CD14-positive monocyte (primary cell): ENCODE measurements at regions not wholly inside any gene's neighbourhood (a gene's known extent, or its start where the extent isn't known, plus 50 kb on each side); places are given as distances from the start of the nearest gene placed in this dataset.

Experiments
- DNase-seq, 3 donors: peaks; one replicate each; pipeline ENCODE4 v3.0.0-alpha.2; 2011 to 2022
- H2AFZ ChIP-seq: 2 replicates; pipeline ENCODE4 v1.6.0; 2012; ENCODE audit warnings: mild to moderate bottlenecking, low read depth, low read length, inconsistent platforms; ENCODE audit not compliant: insufficient read depth, poor library complexity, severe bottlenecking
- H3K27ac ChIP-seq, 2 donors: 1 replicate in 1 of 2; 2 replicates in 1 of 2; pipeline ENCODE4 v1.5.1; 2012 to 2013; ENCODE audit warnings: low read length in 2 of 2, control low read depth in 1 of 2, inconsistent platforms in 1 of 2, low read depth in 1 of 2, mild to moderate bottlenecking in 1 of 2
- H3K27me3 ChIP-seq, 2 donors: one replicate each; pipeline versions ENCODE4 v1.6.0 to v1.6.1; 2011 to 2013; ENCODE audit warnings: low read length in 2 of 2; ENCODE audit not compliant: control insufficient read depth in 2 of 2, insufficient read depth in 2 of 2
- H3K36me3 ChIP-seq, 2 donors: replicated peaks in 1 of 2; 1 replicate in 1 of 2; 2 replicates in 1 of 2; pipeline versions ENCODE4 v1.5.1 to v1.6.1; 2012 to 2013; ENCODE audit warnings: low read length in 2 of 2, control low read depth in 1 of 2, inconsistent platforms in 1 of 2, mild to moderate bottlenecking in 1 of 2; ENCODE audit not compliant: insufficient read depth in 2 of 2, control insufficient read depth in 1 of 2
- H3K4me1 ChIP-seq, 2 donors: 1 replicate in 1 of 2; 2 replicates in 1 of 2; pipeline versions ENCODE4 v1.5.1 to v1.6.1; 2012 to 2013; ENCODE audit warnings: low read length in 2 of 2, control low read depth in 1 of 2, inconsistent platforms in 1 of 2, mild to moderate bottlenecking in 1 of 2, moderate library complexity in 1 of 2; ENCODE audit not compliant: insufficient read depth in 2 of 2, control insufficient read depth in 1 of 2
- H3K4me2 ChIP-seq: replicated peaks from 2 replicates; pipeline ENCODE3; 2012; ENCODE audit warnings: low read length, moderate library complexity, mild to moderate bottlenecking; ENCODE audit not compliant: poor library complexity, severe bottlenecking; ENCODE audit errors: extremely low read depth
- H3K4me3 ChIP-seq, 3 experiments: fragments of 200-600 bp in 1 of 3; sonication (generic) in 1 of 3; replicated peaks in 1 of 3; 1 replicate in 2 of 3; 2 replicates in 1 of 3; pipeline ENCODE4 v1.5.1; 2011 to 2013; ENCODE audit warnings: low read length in 3 of 3, mild to moderate bottlenecking in 3 of 3, control low read depth in 2 of 3, low read depth in 2 of 3, inconsistent platforms in 1 of 3, moderate library complexity in 1 of 3
- H3K79me2 ChIP-seq: 2 replicates; pipeline ENCODE4 v1.6.0; 2012; ENCODE audit warnings: mild to moderate bottlenecking, control low read depth, inconsistent platforms, low read length, moderate library complexity; ENCODE audit not compliant: insufficient read depth
- H3K9ac ChIP-seq: 2 replicates; pipeline ENCODE4 v1.6.0; 2017; ENCODE audit warnings: low read length, mild to moderate bottlenecking; ENCODE audit not compliant: insufficient read depth, poor library complexity, severe bottlenecking
- H3K9me3 ChIP-seq, 2 donors: replicated peaks in 1 of 2; 1 replicate in 1 of 2; 2 replicates in 1 of 2; pipeline versions ENCODE4 v1.5.1 to v1.6.1; 2012 to 2013; ENCODE audit warnings: low read length in 2 of 2, control low read depth in 1 of 2; ENCODE audit not compliant: control insufficient read depth in 1 of 2, insufficient read depth in 1 of 2
- H4K20me1 ChIP-seq: 2 replicates; pipeline ENCODE4 v1.6.0; 2012; ENCODE audit warnings: mild to moderate bottlenecking, low read length, control low read depth, moderate library complexity; ENCODE audit not compliant: insufficient read depth
- H3K27ac Mint-ChIP-seq, 7 donors: one replicate each; pipeline ENCODE4 v1.8.0; 2020; ENCODE audit warnings: mild to moderate bottlenecking in 7 of 7, mixed read lengths in 7 of 7, moderate library complexity in 6 of 7, inconsistent platforms in 2 of 7
- H3K27me3 Mint-ChIP-seq, 3 donors: one replicate each; pipeline ENCODE4 v1.8.0; 2021 to 2022; ENCODE audit warnings: low read depth in 3 of 3, mild to moderate bottlenecking in 3 of 3, mixed read lengths in 3 of 3, moderate library complexity in 3 of 3, inconsistent platforms in 1 of 3
- H3K36me3 Mint-ChIP-seq, 2 donors: one replicate each; pipeline ENCODE4 v1.8.0; 2020; ENCODE audit warnings: mixed read lengths in 2 of 2, inconsistent platforms in 1 of 2, mild to moderate bottlenecking in 1 of 2
- H3K4me1 Mint-ChIP-seq: one replicate; pipeline ENCODE4 v1.8.0; 2020; ENCODE audit warnings: mild to moderate bottlenecking, mixed read lengths
- H3K4me3 Mint-ChIP-seq, 2 donors: one replicate each; pipeline ENCODE4 v1.8.0; 2020; ENCODE audit warnings: mild to moderate bottlenecking in 2 of 2, mixed read lengths in 2 of 2, moderate library complexity in 1 of 2
- H3K9me3 Mint-ChIP-seq, 7 donors: one replicate each; pipeline ENCODE4 v1.8.0; 2020 to 2022; ENCODE audit warnings: mixed read lengths in 7 of 7, mild to moderate bottlenecking in 6 of 7, moderate library complexity in 6 of 7, inconsistent platforms in 2 of 7
- WGBS: methylation state at CpG from one replicate; pipeline ENCODE4 v1.1.5; 2013; ENCODE audit warnings: missing lambda C conversion rate; ENCODE audit not compliant: insufficient coverage; 5-methylcytosine and 5-hydroxymethylcytosine counted together
- intact Hi-C, 2 donors: fragments of 100-400 bp; cut with micrococcal nuclease; formaldehyde crosslinking; loops; one replicate each; pipeline versions ENCODE4 v1.15.0 to v1.15.1; 2023
- TF ChIP-seq, protein P1 (sequence below): fragments of 200-600 bp; IDR thresholded peaks from one replicate; pipeline ENCODE4 v1.8.0; 2022; ENCODE audit warnings: antibody characterized with exemption, mild to moderate bottlenecking

DNA sequence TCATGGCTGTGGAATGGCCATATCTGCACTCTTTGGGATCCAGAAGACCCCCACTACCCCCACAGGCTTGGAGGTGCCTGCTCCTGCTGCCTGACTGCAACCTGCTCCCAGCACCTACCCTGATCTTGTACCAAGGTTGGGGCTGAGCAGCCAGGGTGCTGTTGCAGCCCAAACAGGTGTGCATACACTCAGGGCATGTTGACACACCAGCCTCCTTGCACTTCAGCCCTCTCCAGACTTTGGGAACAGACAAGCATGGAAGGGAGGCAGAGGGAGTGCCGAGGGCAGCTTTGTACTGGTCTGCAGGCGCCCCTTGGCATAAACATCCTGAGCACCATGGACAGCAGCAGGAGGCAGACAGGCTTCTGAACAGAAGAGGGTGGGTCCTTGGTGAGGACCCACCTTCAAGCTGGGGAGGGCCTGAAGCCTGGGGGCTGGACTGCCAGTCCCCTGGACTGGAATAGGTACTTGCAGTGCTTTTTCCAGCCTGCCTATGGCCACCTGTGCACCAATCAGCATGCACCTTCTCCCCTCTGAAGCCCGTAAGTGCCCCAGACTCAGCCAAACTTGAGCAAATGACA is 1675.8 kb downstream of the HACE1 start:
- intact Hi-C loops = no loop called here
- WGBS = no CpG with 5 or more reads among the region's 3 CpGs

DNA sequence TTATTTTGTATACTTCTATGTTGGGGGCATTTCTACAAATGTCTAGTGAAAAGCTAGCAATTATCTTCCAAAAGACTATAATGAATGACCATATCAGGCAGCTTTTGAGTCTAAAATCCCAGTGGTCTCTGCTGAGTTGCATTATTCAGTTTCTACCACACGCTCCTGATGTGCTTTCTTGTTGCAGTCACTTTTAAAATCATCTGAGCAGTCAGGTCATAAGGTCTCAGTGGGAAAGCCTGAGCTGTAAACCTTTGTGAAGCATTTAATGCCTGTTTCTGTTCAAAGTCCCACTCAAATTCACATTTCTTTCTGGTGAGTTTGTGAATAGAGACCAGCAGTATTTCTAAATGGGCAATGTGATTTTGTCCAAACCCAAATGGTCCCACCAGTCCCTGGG is 1681.5 kb downstream of the HACE1 start:
- H3K27ac ChIP-seq = no peak overlapping the region
- no peaks in the 10 kb centered on the region for H4K20me1 ChIP-seq
- no peak overlapping the region for H2AFZ ChIP-seq
- DNase-seq = no peak
- 50% methylated on average over 1 of the region's 1 CpG for WGBS
- H3K27me3 ChIP-seq = no peaks in the 10 kb centered on the region
- intact Hi-C loops = no loop called here
- H3K4me1 Mint-ChIP-seq = no peaks in the 10 kb centered on the region
- H3K9me3 ChIP-seq = no peaks in the 10 kb centered on the region
- H3K36me3 ChIP-seq = no peaks in the 10 kb centered on the region
- peaks cover 0 to 4% (median 1%) of the 10 kb centered on the region in 7 donors for H3K9me3 Mint-ChIP-seq
- no peaks in the 10 kb centered on the region for H3K79me2 ChIP-seq
- no peaks in the 10 kb centered on the region for H3K36me3 Mint-ChIP-seq
- TF ChIP-seq, protein P1, sequence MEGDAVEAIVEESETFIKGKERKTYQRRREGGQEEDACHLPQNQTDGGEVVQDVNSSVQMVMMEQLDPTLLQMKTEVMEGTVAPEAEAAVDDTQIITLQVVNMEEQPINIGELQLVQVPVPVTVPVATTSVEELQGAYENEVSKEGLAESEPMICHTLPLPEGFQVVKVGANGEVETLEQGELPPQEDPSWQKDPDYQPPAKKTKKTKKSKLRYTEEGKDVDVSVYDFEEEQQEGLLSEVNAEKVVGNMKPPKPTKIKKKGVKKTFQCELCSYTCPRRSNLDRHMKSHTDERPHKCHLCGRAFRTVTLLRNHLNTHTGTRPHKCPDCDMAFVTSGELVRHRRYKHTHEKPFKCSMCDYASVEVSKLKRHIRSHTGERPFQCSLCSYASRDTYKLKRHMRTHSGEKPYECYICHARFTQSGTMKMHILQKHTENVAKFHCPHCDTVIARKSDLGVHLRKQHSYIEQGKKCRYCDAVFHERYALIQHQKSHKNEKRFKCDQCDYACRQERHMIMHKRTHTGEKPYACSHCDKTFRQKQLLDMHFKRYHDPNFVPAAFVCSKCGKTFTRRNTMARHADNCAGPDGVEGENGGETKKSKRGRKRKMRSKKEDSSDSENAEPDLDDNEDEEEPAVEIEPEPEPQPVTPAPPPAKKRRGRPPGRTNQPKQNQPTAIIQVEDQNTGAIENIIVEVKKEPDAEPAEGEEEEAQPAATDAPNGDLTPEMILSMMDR = no peak
- no peak overlapping the region for H3K4me3 Mint-ChIP-seq
- H3K4me3 ChIP-seq = no peak overlapping the region
- no peak overlapping the region for H3K4me2 ChIP-seq
- H3K4me1 ChIP-seq = no peaks in the 10 kb centered on the region
- H3K9ac ChIP-seq = no peak overlapping the region
- H3K27me3 Mint-ChIP-seq = peaks cover 0 to 2% (median 0%) of the 10 kb centered on the region in 3 donors
- no peak overlapping the region for H3K27ac Mint-ChIP-seq

More for the DNA sequence above, 1675.8 kb downstream of the HACE1 start:
- DNase-seq = no peak
- H2AFZ ChIP-seq = no peak overlapping the region
- no peaks in the 10 kb centered on the region for H3K4me1 ChIP-seq
- Mint-ChIP-seq H3K9me3 (peaks cover 0 to 5% (median 2%) of the 10 kb centered on the region in 7 donors), H3K4me3 (no peak overlapping the region), H3K27ac (no peak overlapping the region), H3K27me3 (no peaks in the 10 kb centered on the region), H3K36me3 (no peaks in the 10 kb centered on the region), H3K4me1 (no peaks in the 10 kb centered on the region)
- H3K9me3 ChIP-seq = peaks cover 0 to 11% of the 10 kb centered on the region in 2 donors
- H3K79me2 ChIP-seq = no peaks in the 10 kb centered on the region
- H3K4me3 ChIP-seq = no peak overlapping the region
- H3K27me3 ChIP-seq = no peaks in the 10 kb centered on the region
- no peak overlapping the region for H3K9ac ChIP-seq
- TF ChIP-seq, protein P1 = no peak
- H3K4me2 ChIP-seq = no peak overlapping the region
- no peaks in the 10 kb centered on the region for H3K36me3 ChIP-seq
- no peaks in the 10 kb centered on the region for H4K20me1 ChIP-seq
- H3K27ac ChIP-seq = no peak overlapping the region
